AG09319 (cell line): ENCODE measurements at regions not wholly inside any gene's neighbourhood (a gene's known extent, or its start where the extent isn't known, plus 50 kb on each side); places are given as distances from the start of the nearest gene placed in this dataset.

Experiments
- DNase-seq: peaks from one replicate; pipeline ENCODE4 v3.0.0-alpha.2; 2010; ENCODE audit warnings: low read depth; ENCODE audit errors: extremely low read depth
- TF ChIP-seq, protein P1 (sequence below): IDR thresholded peaks from 2 replicates; pipeline ENCODE4 v1.5.1; 2011; ENCODE audit warnings: low read depth, mild to moderate bottlenecking, inconsistent platforms, low read length, moderate library complexity

DNA sequence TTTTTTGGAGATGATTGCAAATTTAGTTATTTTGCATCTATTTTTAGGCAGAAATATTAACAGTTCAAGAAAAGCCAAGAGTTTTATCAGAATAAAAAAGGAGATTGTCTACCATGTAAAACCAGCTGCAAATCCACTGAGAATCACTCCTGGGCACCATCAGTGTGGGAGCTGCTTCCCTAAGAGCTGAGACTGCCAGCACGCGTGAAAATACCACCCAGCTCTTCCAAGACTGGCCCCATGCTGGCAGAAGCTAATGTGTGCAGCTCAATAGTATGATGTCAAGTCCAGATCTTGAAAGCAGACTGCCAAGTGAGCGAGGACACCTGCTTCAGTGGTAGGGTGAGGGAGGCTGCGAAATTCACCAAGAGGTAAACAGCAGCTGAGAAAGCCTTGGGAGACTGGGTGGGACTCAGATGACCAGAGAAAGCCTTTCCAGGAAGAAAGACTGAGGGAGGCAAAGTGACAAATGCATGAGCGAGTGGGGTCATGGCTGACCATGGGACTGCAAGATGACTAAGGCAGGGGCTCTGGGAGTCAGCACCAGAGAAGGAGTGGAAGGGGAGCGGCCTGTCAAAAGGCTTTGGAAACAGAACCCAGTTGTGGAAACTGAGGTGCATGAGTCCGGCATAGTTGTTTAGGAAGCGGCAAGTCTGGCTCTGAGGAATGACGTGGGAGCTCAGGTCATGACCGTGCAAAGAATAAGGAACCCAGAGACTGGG, 200.9 kb downstream of the GADD45G start:
- DNase-seq: no peak

DNA sequence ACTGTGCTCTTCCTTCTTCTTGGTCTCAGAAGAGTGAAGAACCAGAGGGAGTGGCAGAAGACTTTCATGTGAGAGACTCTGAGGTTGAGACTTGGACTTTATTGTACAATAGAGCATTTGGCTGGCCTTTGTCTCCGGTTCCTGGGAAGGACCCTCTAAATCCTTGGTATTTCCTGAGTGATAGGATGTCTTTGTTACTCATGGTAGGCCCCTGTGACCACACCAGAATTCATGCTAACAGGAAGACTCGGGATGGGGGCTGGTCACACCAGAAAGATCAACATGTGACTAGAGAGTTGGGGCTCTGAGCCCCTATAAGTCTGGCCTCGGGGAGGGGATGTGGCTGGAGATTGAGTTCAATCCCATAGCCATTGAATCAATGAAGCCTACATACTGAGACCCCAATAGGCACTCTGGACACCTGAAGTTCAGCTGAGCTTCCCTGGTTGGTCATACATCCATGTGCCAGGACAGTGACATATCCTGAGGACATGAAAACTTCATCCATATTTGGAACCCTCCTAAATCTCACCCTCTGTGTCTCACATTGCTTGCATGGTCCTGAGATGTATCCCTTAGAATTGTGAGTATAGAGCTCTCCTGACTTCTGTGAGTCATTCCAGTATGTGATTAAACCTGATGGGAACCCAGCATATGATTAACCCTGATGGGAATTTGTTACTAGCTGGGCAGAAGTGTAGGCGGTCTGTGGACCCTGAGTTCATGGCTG, 201.7 kb downstream of the GADD45G start:
- TF ChIP-seq, protein P1, sequence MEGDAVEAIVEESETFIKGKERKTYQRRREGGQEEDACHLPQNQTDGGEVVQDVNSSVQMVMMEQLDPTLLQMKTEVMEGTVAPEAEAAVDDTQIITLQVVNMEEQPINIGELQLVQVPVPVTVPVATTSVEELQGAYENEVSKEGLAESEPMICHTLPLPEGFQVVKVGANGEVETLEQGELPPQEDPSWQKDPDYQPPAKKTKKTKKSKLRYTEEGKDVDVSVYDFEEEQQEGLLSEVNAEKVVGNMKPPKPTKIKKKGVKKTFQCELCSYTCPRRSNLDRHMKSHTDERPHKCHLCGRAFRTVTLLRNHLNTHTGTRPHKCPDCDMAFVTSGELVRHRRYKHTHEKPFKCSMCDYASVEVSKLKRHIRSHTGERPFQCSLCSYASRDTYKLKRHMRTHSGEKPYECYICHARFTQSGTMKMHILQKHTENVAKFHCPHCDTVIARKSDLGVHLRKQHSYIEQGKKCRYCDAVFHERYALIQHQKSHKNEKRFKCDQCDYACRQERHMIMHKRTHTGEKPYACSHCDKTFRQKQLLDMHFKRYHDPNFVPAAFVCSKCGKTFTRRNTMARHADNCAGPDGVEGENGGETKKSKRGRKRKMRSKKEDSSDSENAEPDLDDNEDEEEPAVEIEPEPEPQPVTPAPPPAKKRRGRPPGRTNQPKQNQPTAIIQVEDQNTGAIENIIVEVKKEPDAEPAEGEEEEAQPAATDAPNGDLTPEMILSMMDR: no peak

More for the DNA sequence above, 200.9 kb downstream of the GADD45G start:
- TF ChIP-seq, protein P1: no peak

DNA sequence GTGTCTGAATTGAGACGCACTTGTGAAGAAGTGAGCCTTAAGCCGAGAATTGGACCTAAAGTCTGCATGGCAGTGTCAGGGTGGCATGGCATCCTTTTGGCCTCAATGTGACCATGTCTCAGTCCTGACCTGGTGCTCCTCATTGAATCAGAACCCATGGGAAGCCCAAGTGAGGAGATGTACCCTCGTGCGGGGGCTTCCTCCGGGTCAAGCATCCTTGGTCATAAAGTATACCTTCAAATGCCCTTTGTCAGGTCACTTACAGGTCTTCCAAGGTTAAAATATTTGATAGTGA, 202.2 kb downstream of the GADD45G start:
- DNase-seq: no peak
- TF ChIP-seq, protein P1: no peak

More for the DNA sequence above, 201.7 kb downstream of the GADD45G start:
- no peak for DNase-seq

DNA sequence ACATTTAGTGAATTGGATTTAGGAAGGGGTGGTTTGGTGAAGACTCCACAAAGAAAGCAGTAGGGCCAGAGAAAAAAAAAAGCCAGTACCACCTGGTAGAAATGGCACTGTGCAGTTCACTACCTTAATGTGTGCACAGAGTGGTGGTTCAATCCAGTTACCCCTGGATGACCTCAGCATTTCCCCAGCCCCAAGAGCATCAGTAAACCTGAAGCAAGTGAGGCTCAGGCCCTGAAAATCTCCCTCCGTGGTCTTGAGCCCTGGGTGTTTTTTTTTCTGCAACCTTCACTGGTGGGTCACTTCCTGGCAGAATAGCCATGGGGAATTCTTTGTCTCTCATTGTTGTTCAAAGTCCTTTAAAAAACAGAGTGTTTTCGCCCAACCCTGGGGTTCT, 202.9 kb downstream of the GADD45G start:
- no peak for DNase-seq
- TF ChIP-seq, protein P1: no peak

DNA sequence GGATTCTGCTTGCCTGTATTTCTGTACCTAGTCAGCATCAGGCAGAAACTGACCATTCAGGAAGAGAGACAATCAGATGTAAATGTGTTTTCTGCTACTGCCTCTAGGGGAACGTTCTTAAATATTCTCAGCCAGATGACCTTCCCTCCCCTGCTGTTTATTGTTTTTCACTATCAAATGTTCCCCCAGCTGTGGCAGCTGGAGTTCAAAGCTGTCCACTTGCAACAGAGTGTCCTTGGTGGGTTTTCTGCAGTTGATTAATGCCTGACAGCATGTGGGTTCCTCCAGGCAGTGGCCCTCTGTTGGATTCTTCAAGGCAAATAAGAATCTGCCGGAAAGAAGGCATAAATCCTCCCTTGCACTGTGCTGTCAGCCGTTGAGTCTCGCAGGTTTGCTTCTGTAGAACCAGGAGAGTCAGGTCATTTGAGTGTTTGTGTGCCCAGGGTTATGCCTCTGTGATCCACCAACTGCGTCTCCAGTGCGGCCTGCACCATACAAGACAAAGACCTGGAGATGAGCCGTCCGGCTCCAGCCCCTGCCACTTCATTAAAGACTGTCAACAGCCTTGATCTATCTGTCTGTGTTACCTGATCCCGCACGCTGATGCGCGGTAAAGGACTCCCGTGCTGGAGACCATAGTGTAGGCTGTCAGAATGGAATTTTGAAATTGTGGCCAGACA, 203.4 kb downstream of the GADD45G start:
- no peak for DNase-seq
- TF ChIP-seq, protein P1: no peak

DNA sequence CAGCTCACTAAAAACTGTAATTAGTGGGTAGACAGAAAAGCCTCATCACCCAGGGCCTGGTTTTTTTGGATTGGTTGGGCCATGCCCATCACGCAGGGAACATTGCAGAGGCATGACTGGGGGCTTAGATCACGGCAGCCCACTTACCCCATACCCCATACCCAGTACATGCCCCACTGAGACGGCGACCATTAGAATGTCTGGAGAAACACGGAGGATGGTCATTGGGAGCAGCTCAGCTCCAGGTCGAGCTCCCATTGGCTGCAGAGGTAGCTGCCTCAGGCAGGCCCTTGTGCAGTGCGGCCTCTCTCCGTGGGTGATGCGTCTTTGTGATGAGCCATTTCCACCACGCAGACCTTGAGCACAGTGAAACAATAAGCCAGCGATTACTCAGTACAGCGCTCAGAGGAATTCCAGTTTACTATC, 204.0 kb downstream of the GADD45G start:
- no peak for DNase-seq
- TF ChIP-seq, protein P1: no peak

DNA sequence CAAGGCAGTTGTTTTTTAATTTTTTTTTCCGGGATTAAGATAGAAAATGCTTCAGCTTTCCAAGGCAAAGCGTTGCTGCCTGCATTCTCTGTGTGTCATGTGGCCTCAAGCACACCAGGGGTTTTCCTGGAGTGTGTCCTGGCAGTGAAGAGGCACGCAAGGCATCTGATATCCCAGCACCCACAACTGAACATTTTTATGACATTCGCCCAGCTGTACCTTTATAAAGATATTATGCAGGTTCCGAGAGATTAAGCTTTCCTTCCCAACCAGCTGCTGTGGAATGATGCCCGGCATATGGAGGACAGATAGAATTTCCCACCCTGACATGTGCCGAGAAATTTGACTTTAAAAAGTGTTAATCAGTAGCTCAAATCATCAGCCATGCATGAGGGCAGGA, 205.6 kb downstream of the GADD45G start:
- DNase-seq: no peak

More for the DNA sequence above, 205.6 kb downstream of the GADD45G start:
- TF ChIP-seq, protein P1: no peak
